Testis (tissue), 2 donors: ENCODE measurements at regions not wholly inside any gene's neighbourhood (a gene's known extent, or its start where the extent isn't known, plus 50 kb on each side); places are given as distances from the start of the nearest gene placed in this dataset.

Source experiments
- POLR2A ChIP-seq: fragments of 450-650 bp; IDR thresholded peaks from one replicate; pipeline ENCODE4 v1.6.1; 2017; ENCODE audit warnings: antibody characterized with exemption, mild to moderate bottlenecking, moderate library complexity
- TF ChIP-seq, protein P1 (sequence below), 3 experiments: fragments of 450-650 bp in 2 of 3; fragments of 200-600 bp in 1 of 3; sonication (generic) in 1 of 3; IDR thresholded peaks; one replicate each; pipeline ENCODE4 v1.5.1; 2016 to 2019; ENCODE audit warnings: antibody characterized with exemption in 3 of 3, mild to moderate bottlenecking in 2 of 3, moderate library complexity in 1 of 3

DNA sequence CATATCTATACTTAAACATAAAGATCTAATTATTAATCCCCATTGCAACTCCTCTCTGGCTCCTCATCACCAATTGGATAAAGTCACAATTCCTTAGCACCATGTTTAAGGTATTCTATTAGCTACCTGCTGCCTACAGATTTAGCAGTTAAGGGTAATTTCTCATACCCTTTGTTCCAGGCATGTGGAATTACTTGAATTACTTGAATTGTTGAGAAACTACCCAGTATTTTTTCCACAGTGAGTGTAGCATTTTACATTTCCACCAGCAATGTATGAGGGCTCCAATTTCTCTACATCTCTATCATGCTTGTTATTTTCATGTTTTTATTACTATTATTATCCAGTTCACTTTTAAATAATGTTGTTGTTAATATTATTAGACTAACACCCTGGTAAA, 86.4 kb downstream of the P2RY1 start:
- TF ChIP-seq, protein P1, sequence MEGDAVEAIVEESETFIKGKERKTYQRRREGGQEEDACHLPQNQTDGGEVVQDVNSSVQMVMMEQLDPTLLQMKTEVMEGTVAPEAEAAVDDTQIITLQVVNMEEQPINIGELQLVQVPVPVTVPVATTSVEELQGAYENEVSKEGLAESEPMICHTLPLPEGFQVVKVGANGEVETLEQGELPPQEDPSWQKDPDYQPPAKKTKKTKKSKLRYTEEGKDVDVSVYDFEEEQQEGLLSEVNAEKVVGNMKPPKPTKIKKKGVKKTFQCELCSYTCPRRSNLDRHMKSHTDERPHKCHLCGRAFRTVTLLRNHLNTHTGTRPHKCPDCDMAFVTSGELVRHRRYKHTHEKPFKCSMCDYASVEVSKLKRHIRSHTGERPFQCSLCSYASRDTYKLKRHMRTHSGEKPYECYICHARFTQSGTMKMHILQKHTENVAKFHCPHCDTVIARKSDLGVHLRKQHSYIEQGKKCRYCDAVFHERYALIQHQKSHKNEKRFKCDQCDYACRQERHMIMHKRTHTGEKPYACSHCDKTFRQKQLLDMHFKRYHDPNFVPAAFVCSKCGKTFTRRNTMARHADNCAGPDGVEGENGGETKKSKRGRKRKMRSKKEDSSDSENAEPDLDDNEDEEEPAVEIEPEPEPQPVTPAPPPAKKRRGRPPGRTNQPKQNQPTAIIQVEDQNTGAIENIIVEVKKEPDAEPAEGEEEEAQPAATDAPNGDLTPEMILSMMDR (IDR thresholded peaks at IDR 0.05), result no peak
- TF ChIP-seq POLR2A, result no peak
